ENCODE measurements at regions not wholly inside any gene's neighbourhood (a gene's known extent, or its start where the extent isn't known, plus 50 kb on each side); places are given as distances from the start of the nearest gene placed in this dataset.

DNA sequence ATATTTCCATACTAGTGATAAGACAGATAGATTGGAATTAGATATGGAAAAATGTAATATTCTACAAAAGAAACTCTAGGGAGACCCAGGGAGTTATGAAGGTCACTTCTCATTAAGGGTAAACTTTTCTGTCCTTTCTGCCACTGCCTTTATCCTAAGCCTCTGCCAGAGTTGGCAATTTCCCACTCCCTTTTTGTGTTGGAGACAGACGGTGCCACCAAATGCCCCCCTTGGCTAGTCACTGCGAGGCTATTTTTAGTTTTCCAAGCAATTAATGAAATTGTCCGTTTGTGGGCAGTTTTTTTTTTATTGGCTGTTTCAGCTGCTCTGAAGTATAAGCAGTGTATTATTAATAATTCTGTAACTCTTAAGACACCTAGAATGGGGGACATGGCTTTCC lies 67.6 kb upstream of the TENM4 start:
- Histone ChIP-seq H3K4me3 (ENCODE audit: low read depth, low read length, poor library complexity, severe bottlenecking) (no peak overlapping the region), H4K20me1 (ENCODE audit: insufficient read depth, low read length) (no peaks in the 10 kb centered on the region), H3K36me3 (ENCODE audit: insufficient read depth, low read length) (no peaks in the 10 kb centered on the region), H3K27me3 (ENCODE audit: insufficient read depth, low read length) (no peaks in the 10 kb centered on the region), H3K4me1 (ENCODE audit: insufficient read depth, low read length, severe bottlenecking) (no peaks in the 10 kb centered on the region), H3K9ac (ENCODE audit: low read length) (no peak overlapping the region), H2AFZ (ENCODE audit: low read length) (no peak overlapping the region), H3K27ac (ENCODE audit: low read depth, low read length, poor library complexity, severe bottlenecking) (no peak overlapping the region), H3K79me2 (ENCODE audit: insufficient read depth, low read length) (no peaks in the 10 kb centered on the region), H3K4me2 (ENCODE audit: low read length) (no peak overlapping the region), H3K9me3 (ENCODE audit: low read length) (no peaks in the 10 kb centered on the region), H3F3A (ENCODE audit: insufficient read depth, low read length) (no peaks in the 10 kb centered on the region), H3K9me2 (ENCODE audit: low read depth, low read length) (no peaks in the 10 kb centered on the region)
- no peak for TF ChIP-seq EZH2 (IDR thresholded peaks at IDR 0.05; ENCODE audit: borderline replicate concordance, low read length)
- TF ChIP-seq, protein P1, sequence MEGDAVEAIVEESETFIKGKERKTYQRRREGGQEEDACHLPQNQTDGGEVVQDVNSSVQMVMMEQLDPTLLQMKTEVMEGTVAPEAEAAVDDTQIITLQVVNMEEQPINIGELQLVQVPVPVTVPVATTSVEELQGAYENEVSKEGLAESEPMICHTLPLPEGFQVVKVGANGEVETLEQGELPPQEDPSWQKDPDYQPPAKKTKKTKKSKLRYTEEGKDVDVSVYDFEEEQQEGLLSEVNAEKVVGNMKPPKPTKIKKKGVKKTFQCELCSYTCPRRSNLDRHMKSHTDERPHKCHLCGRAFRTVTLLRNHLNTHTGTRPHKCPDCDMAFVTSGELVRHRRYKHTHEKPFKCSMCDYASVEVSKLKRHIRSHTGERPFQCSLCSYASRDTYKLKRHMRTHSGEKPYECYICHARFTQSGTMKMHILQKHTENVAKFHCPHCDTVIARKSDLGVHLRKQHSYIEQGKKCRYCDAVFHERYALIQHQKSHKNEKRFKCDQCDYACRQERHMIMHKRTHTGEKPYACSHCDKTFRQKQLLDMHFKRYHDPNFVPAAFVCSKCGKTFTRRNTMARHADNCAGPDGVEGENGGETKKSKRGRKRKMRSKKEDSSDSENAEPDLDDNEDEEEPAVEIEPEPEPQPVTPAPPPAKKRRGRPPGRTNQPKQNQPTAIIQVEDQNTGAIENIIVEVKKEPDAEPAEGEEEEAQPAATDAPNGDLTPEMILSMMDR (IDR thresholded peaks at IDR 0.05; ENCODE audit: low read length) = no peak

DNA sequence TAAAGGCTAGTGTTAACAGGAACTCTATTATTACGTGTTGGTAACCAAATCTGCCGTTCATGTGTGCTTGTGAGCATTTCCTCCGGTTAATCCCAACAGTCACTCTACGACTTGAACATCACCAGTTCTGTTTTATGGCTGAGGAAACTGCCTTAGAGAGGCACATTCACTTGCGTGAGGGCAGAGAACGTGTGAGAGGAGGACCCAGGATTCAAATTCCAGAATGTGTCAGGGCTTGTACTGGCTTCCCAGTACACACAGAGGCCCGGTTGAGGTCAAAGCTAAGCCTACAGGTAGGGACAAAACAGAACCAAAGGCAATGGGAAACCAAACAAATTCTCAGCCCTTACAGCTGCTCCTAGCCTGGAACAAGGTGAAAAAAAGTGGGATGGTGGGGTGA lies 66.9 kb upstream of the TENM4 start:
- Histone ChIP-seq H4K20me1 (ENCODE audit: insufficient read depth, low read length) (no peaks in the 10 kb centered on the region), H3K27me3 (ENCODE audit: insufficient read depth, low read length) (no peaks in the 10 kb centered on the region), H3K36me3 (ENCODE audit: insufficient read depth, low read length) (no peaks in the 10 kb centered on the region), H3K4me2 (ENCODE audit: low read length) (no peak overlapping the region), H3K4me1 (ENCODE audit: insufficient read depth, low read length, severe bottlenecking) (no peaks in the 10 kb centered on the region), H3K9me2 (ENCODE audit: low read depth, low read length) (no peaks in the 10 kb centered on the region), H3K9ac (ENCODE audit: low read length) (no peak overlapping the region), H3K27ac (ENCODE audit: low read depth, low read length, poor library complexity, severe bottlenecking) (no peak overlapping the region), H3K9me3 (ENCODE audit: low read length) (no peaks in the 10 kb centered on the region), H3F3A (ENCODE audit: insufficient read depth, low read length) (no peaks in the 10 kb centered on the region), H2AFZ (ENCODE audit: low read length) (no peak overlapping the region), H3K4me3 (ENCODE audit: low read depth, low read length, poor library complexity, severe bottlenecking) (no peak overlapping the region), H3K79me2 (ENCODE audit: insufficient read depth, low read length) (no peaks in the 10 kb centered on the region)
- TF ChIP-seq, protein P1 (IDR thresholded peaks at IDR 0.05; ENCODE audit: low read length) = no peak
- no peak for TF ChIP-seq EZH2 (IDR thresholded peaks at IDR 0.05; ENCODE audit: borderline replicate concordance, low read length)

DNA sequence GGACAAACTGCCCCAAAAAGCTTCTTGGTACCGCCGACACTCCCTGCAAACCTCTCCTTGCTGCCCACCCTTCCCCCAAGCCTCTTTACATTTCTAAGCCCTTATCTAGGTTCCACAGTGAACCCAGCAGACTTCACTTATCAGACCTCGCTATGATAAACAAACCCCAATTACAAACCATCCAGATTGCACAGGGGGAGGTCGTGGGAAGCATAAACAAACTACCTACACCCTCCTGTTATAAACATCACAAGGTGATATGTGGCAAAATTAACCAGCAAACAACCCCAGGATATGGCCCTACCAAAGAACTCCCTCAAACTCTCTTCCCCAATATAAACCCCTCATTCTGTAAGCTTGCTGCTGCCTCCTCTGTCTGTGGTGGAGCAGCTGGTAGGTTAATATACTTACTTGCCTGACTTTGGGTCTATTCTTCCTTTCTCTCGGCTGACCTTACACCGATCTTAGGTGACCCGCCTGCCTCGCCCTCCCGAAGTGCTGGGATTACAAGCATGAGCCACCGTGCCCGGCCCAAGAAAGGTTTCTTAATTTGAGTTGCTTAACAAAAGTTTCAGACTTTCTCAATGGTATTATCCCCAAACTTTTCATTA lies 66.0 kb upstream of the TENM4 start:
- no peaks in the 10 kb centered on the region for H3K9me2 ChIP-seq (ENCODE audit: low read depth, low read length)
- H3K4me3 ChIP-seq (ENCODE audit: low read depth, low read length, poor library complexity, severe bottlenecking) = no peak overlapping the region
- H3K79me2 ChIP-seq (ENCODE audit: insufficient read depth, low read length) = no peaks in the 10 kb centered on the region
- H3K27me3 ChIP-seq (ENCODE audit: insufficient read depth, low read length) = no peaks in the 10 kb centered on the region
- H3K36me3 ChIP-seq (ENCODE audit: insufficient read depth, low read length) = no peaks in the 10 kb centered on the region
- no peak for TF ChIP-seq EZH2 (IDR thresholded peaks at IDR 0.05; ENCODE audit: borderline replicate concordance, low read length)
- TF ChIP-seq, protein P1 (IDR thresholded peaks at IDR 0.05; ENCODE audit: low read length) = no peak
- no peak overlapping the region for H3K9ac ChIP-seq (ENCODE audit: low read length)
- no peak overlapping the region for H3K27ac ChIP-seq (ENCODE audit: low read depth, low read length, poor library complexity, severe bottlenecking)
- no peak overlapping the region for H3K4me2 ChIP-seq (ENCODE audit: low read length)
- H3K4me1 ChIP-seq (ENCODE audit: insufficient read depth, low read length, severe bottlenecking) = no peaks in the 10 kb centered on the region
- H3F3A ChIP-seq (ENCODE audit: insufficient read depth, low read length) = no peaks in the 10 kb centered on the region
- H4K20me1 ChIP-seq (ENCODE audit: insufficient read depth, low read length) = no peaks in the 10 kb centered on the region
- H3K9me3 ChIP-seq (ENCODE audit: low read length) = no peaks in the 10 kb centered on the region
- no peak overlapping the region for H2AFZ ChIP-seq (ENCODE audit: low read length)

Data from OCI-LY1 (cell line).